Parathyroid adenoma (tissue), 2 donors: ENCODE measurements at regions not wholly inside any gene's neighbourhood (a gene's known extent, or its start where the extent isn't known, plus 50 kb on each side); places are given as distances from the start of the nearest gene placed in this dataset.

Experiments used
- H2AFZ ChIP-seq: fragments of 300-600 bp; sonication (generic); one replicate; pipeline ENCODE4 v1.7.0; 2017; ENCODE audit warnings: antibody characterized with exemption, mild to moderate bottlenecking
- H3K27ac ChIP-seq: fragments of 300-600 bp; sonication (generic); one replicate; pipeline ENCODE4 v1.7.0; 2017
- H3K27me3 ChIP-seq: fragments of 300-600 bp; sonication (generic); one replicate; pipeline ENCODE4 v1.7.0; 2017; ENCODE audit warnings: low read length; ENCODE audit not compliant: control insufficient read depth, insufficient read depth
- H3K36me3 ChIP-seq: fragments of 300-600 bp; sonication (generic); one replicate; pipeline ENCODE4 v1.7.0; 2017; ENCODE audit warnings: low read length; ENCODE audit not compliant: control insufficient read depth, insufficient read depth
- H3K4me1 ChIP-seq: fragments of 300-600 bp; sonication (generic); one replicate; pipeline ENCODE4 v1.7.0; 2017; ENCODE audit warnings: control low read depth
- H3K4me2 ChIP-seq: fragments of 300-600 bp; sonication (generic); one replicate; pipeline ENCODE4 v1.7.0; 2017; ENCODE audit warnings: low read length
- H3K4me3 ChIP-seq: fragments of 300-600 bp; sonication (generic); one replicate; pipeline ENCODE4 v1.7.0; 2017; ENCODE audit warnings: low read depth, low read length
- H3K79me2 ChIP-seq: fragments of 300-600 bp; sonication (generic); one replicate; pipeline ENCODE4 v1.7.0; 2017; ENCODE audit warnings: control low read depth
- H3K9ac ChIP-seq: fragments of 300-600 bp; sonication (generic); one replicate; pipeline ENCODE4 v1.7.0; 2017; ENCODE audit warnings: mild to moderate bottlenecking
- H3K9me3 ChIP-seq: fragments of 300-600 bp; sonication (generic); one replicate; pipeline ENCODE4 v1.7.0; 2017; ENCODE audit warnings: low read length; ENCODE audit not compliant: control insufficient read depth
- TF ChIP-seq, protein P1 (sequence below): fragments of 300-600 bp; sonication (generic); IDR thresholded peaks from one replicate; pipeline ENCODE4 v1.7.0; 2017; ENCODE audit warnings: antibody characterized with exemption, mild to moderate bottlenecking
- donor health status: primary hyperparathyroidism.

DNA sequence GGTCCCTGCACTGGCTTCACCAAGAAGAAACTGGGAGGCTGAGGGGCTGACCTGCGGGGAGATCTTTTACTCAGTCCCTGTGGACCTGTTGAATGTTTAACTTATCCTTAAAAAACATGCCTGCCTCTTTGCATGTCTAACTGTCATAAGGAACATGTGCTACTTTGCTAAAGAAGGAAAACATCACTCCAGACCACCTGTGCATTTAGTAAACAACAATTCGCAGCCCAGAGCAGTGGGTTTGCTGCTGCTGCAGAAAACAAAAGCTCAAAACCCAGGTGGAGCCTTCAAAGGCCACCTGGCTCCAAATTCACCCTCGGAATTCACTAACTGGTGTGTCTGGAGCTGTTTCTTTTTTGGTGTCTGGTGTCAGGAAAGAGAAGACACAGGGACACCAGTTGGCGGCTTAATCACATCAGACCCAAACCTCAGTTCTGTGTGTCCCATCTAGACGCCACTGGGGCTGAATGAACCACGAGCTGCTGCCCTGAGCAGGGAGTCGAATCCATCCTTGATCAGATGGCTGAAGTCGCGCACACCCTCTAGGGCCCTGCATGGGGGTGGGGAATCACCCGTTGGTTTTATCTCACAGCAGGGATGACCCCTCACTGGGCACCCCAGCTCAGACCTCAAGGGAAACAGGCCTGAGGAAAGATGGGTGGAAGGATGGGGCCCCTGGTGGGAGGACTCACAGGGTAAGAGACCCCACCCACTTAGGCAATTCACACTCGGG lies 344.3 kb downstream of the PREX1 start:
- no peak overlapping the region for H3K9ac ChIP-seq
- H3K9me3 ChIP-seq: no peaks in the 10 kb centered on the region
- H3K79me2 ChIP-seq: no peaks in the 10 kb centered on the region
- H3K27me3 ChIP-seq: no peaks in the 10 kb centered on the region
- H3K27ac ChIP-seq: no peak overlapping the region
- no peaks in the 10 kb centered on the region for H3K36me3 ChIP-seq
- no peak overlapping the region for H2AFZ ChIP-seq
- TF ChIP-seq, protein P1, sequence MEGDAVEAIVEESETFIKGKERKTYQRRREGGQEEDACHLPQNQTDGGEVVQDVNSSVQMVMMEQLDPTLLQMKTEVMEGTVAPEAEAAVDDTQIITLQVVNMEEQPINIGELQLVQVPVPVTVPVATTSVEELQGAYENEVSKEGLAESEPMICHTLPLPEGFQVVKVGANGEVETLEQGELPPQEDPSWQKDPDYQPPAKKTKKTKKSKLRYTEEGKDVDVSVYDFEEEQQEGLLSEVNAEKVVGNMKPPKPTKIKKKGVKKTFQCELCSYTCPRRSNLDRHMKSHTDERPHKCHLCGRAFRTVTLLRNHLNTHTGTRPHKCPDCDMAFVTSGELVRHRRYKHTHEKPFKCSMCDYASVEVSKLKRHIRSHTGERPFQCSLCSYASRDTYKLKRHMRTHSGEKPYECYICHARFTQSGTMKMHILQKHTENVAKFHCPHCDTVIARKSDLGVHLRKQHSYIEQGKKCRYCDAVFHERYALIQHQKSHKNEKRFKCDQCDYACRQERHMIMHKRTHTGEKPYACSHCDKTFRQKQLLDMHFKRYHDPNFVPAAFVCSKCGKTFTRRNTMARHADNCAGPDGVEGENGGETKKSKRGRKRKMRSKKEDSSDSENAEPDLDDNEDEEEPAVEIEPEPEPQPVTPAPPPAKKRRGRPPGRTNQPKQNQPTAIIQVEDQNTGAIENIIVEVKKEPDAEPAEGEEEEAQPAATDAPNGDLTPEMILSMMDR: no peak
- peaks cover 3% of the 10 kb centered on the region for H3K4me1 ChIP-seq
- no peak overlapping the region for H3K4me3 ChIP-seq
- H3K4me2 ChIP-seq: no peak overlapping the region

DNA sequence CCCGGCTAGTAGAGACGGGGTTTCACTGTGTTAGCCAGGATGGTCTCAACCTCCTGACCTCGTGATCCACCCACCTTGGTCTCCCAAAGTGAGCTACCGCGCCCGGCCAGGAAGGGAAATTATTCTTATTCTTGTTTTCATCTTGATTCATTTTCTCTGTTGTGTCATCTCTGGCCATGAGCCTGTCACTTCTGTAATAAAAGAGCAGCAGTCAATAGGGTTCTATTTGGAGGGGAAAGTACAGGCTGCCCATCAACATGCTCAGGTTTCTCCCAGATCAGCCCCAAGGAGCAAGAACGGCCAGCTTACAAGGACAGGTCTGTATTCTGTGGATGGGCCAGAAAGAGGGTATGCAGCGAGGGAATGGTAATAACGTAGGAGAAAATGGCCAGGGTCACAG lies 345.0 kb downstream of the PREX1 start:
- TF ChIP-seq, protein P1: no peak
- Histone ChIP-seq H3K27me3 (no peaks in the 10 kb centered on the region), H2AFZ (no peak overlapping the region), H3K4me1 (peaks cover 3% of the 10 kb centered on the region), H3K9ac (no peak overlapping the region), H3K4me2 (no peak overlapping the region), H3K27ac (no peak overlapping the region), H3K4me3 (no peak overlapping the region), H3K79me2 (no peaks in the 10 kb centered on the region), H3K36me3 (no peaks in the 10 kb centered on the region), H3K9me3 (no peaks in the 10 kb centered on the region)

DNA sequence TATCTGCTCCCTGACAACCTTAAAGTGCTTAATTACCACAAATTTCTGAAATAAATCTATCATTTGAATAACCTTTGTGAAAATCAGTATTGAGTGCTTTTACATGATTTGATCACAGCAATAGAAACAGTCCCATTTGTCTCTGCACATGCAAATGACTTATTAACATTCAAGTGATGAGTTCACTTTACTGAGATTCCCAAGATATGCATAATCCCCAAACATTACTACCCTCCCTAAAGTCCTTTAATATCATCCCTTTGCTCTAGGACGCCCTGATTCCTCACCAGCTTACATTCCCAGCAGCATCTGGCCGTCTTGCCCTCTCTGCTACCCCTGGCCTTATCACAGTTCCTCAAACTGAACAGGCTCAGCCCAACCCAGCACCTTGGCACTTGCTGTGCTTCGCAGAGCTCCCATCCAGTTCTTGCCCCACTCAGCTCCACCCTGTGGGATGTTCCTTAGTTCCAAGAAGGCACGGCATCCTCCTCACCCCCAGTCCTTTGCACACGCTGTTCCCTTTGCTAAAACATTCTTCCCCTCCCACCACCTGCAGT lies 347.5 kb downstream of the PREX1 start:
- no peak overlapping the region for H3K4me2 ChIP-seq
- H3K4me1 ChIP-seq: peaks cover 3% of the 10 kb centered on the region
- H3K79me2 ChIP-seq: no peaks in the 10 kb centered on the region
- H2AFZ ChIP-seq: no peak overlapping the region
- no peaks in the 10 kb centered on the region for H3K27me3 ChIP-seq
- no peaks in the 10 kb centered on the region for H3K36me3 ChIP-seq
- no peak overlapping the region for H3K27ac ChIP-seq
- no peak overlapping the region for H3K4me3 ChIP-seq
- no peaks in the 10 kb centered on the region for H3K9me3 ChIP-seq
- H3K9ac ChIP-seq: no peak overlapping the region
- TF ChIP-seq, protein P1: no peak

DNA sequence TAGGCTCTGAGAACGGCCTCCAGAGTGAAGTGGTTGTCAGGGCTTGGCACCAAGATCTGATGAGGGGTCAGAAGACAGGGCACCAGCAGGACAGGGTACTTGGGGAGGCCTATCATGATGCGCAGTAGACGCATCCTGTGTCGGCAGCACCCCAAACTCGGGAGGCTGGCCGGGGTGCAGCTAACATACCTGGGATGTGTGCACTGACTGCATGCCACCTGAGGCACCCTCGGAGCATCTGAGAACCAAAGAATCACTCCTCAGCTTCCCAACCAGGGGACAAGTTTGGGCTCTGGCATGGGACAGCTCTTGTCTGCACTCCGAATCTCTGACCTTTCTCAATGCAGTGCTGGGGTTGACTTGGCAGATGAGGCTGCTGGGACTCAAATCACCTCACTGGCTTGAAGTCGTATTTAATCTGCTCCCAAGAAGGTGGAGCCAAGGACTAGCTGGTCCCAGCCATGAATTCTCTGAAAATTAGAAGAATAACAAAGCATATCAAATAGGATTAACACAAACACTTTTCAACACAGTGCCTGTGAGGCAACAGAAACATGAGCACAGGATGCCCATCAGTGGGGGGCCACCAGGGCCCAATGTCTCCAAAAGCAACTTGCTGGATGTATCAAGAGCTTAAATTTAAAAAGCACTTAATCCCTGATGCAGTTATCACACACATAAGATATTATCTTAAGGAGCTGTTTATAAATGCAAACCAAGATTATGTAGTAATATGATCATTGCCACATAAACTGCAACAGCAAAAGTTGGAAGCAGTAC lies 348.8 kb downstream of the PREX1 start:
- H3K9me3 ChIP-seq: no peaks in the 10 kb centered on the region
- H3K4me1 ChIP-seq: peaks cover 3% of the 10 kb centered on the region
- H3K36me3 ChIP-seq: no peaks in the 10 kb centered on the region
- H3K9ac ChIP-seq: no peak overlapping the region
- no peaks in the 10 kb centered on the region for H3K27me3 ChIP-seq
- TF ChIP-seq, protein P1: no peak
- no peak overlapping the region for H3K4me2 ChIP-seq
- H3K27ac ChIP-seq: no peak overlapping the region
- no peak overlapping the region for H3K4me3 ChIP-seq
- H2AFZ ChIP-seq: no peak overlapping the region
- H3K79me2 ChIP-seq: no peaks in the 10 kb centered on the region
